GM12878 (cell line): ENCODE measurements at regions not wholly inside any gene's neighbourhood (a gene's known extent, or its start where the extent isn't known, plus 50 kb on each side); places are given as distances from the start of the nearest gene placed in this dataset.

Experiments
- ATAC-seq: fragments of 200-7000 bp; cut with Tn5 transposase; 3 replicates; pipeline ENCODE4 v1.9.1; 2020; ENCODE audit warnings: mild to moderate bottlenecking, moderate library complexity
- BruUV-seq: library from RNA; stranded (reverse); fragments of 400-500 nt; replicated peaks from 2 replicates; lab custom pipeline; 2021; lab: Mats Ljungman, UMichigan
- CTCF ChIA-PET: fragments of 300-600 bp; sonication (Branson Sonifier 250); formaldehyde crosslinking; extraction: SDS; loops from one replicate; lab custom pipeline; 2021; ENCODE audit warnings: inconsistent platforms; lab: Yijun Ruan, JAX
- POLR2A ChIA-PET: fragments of 350-600 bp; formaldehyde crosslinking; extraction: SDS; loops from one replicate; lab custom pipeline; 2021; ENCODE audit warnings: inconsistent platforms; lab: Charles Lee
- RAD21 ChIA-PET: fragments of 300-600 bp; sonication (Branson Sonifier 250); formaldehyde crosslinking; loops from one replicate; lab custom pipeline; 2023; ENCODE audit warnings: antibody characterized with exemption; ENCODE audit not compliant: unreplicated experiment; lab: Charles Lee
- SMC1A ChIA-PET: fragments of 300-600 bp; sonication (Branson Sonifier 250); formaldehyde crosslinking; loops from one replicate; lab custom pipeline; 2023; ENCODE audit not compliant: unreplicated experiment, uncharacterized antibody; lab: Charles Lee
- DNase-seq: peaks from one replicate; pipeline ENCODE4 v3.0.0-alpha.2; 2011; ENCODE audit warnings: low read depth, low spot score
- FAIRE-seq: peaks from 3 replicates; lab custom pipeline; 2011; peaks lifted over from hg19 to GRCh38; lab: Jason Lieb, UNC
- H2AFZ ChIP-seq: 2 replicates; pipeline ENCODE4 v1.6.0; 2011; ENCODE audit warnings: low read depth, low read length, control low read depth; ENCODE audit not compliant: control insufficient read depth
- H3K27ac ChIP-seq: 2 replicates; pipeline ENCODE4 v1.5.1; 2011; ENCODE audit warnings: control low read depth; ENCODE audit not compliant: control insufficient read depth, insufficient read depth
- H3K27me3 ChIP-seq, 2 experiments: replicated peaks in 1 of 2; 2 replicates each; pipeline versions ENCODE4 v1.6.0 to v1.6.1; 2011; ENCODE audit warnings: low read length in 1 of 2; ENCODE audit not compliant: control insufficient read depth in 2 of 2, insufficient read depth in 2 of 2
- H3K36me3 ChIP-seq, 2 experiments: 2 replicates each; pipeline ENCODE4 v1.5.1; 2011; ENCODE audit warnings: low read length in 1 of 2; ENCODE audit not compliant: control insufficient read depth in 2 of 2, insufficient read depth in 2 of 2
- H3K4me1 ChIP-seq: 2 replicates; pipeline ENCODE4 v1.6.1; 2011; ENCODE audit warnings: mild to moderate bottlenecking, low read length, moderate library complexity, mixed read lengths; ENCODE audit not compliant: control insufficient read depth, insufficient read depth
- H3K4me2 ChIP-seq: 2 replicates; pipeline ENCODE4 v1.6.0; 2011; ENCODE audit warnings: control low read depth; ENCODE audit not compliant: control insufficient read depth, insufficient read depth
- H3K4me3 ChIP-seq: fragments of 200-600 bp; sonication (generic); 2 replicates; pipeline ENCODE4 v1.5.1; 2016
- H3K79me2 ChIP-seq: 2 replicates; pipeline ENCODE4 v1.6.0; 2011; ENCODE audit warnings: low read length; ENCODE audit not compliant: control insufficient read depth, insufficient read depth
- H3K9ac ChIP-seq: 2 replicates; pipeline ENCODE4 v1.8.0; 2011; ENCODE audit warnings: low read length, control low read depth, mixed read lengths; ENCODE audit not compliant: control insufficient read depth, insufficient read depth
- H3K9me3 ChIP-seq: replicated peaks from 3 replicates; pipeline ENCODE4 v1.5.1; 2011; ENCODE audit warnings: mild to moderate bottlenecking, low read length; ENCODE audit not compliant: control insufficient read depth, insufficient read depth
- H4K20me1 ChIP-seq: 2 replicates; pipeline ENCODE4 v1.6.0; 2011; ENCODE audit not compliant: control insufficient read depth, insufficient read depth
- BMI1 ChIP-seq: fragments of 450-650 bp; IDR thresholded peaks from 2 replicates; pipeline ENCODE4 v1.6.1; 2016; ENCODE audit warnings: mild to moderate bottlenecking, moderate library complexity, borderline replicate concordance
- IKZF1 ChIP-seq: fragments of 450-650 bp; conservative IDR thresholded peaks from 2 replicates; pipeline ENCODE4 v1.6.1; 2017; ENCODE audit warnings: antibody characterized with exemption, mild to moderate bottlenecking
- IRF5 ChIP-seq: fragments of 450-650 bp; IDR thresholded peaks from 2 replicates; pipeline ENCODE4 v1.6.1; 2017; ENCODE audit warnings: borderline replicate concordance
- KDM1A ChIP-seq: fragments of 200-600 bp; sonication (generic); IDR thresholded peaks from 2 replicates; pipeline ENCODE4 v1.6.1; 2016; ENCODE audit warnings: borderline replicate concordance
- SMARCA5 ChIP-seq: fragments of 450-650 bp; IDR thresholded peaks from 2 replicates; pipeline ENCODE4 v1.6.1; 2017; ENCODE audit warnings: mild to moderate bottlenecking
- SP1 ChIP-seq: IDR thresholded peaks from one replicate; pipeline ENCODE4 v1.6.1; 2011; ENCODE audit warnings: low read depth, low read length
- ZBTB33 ChIP-seq: fragments of 450-650 bp; IDR thresholded peaks from 2 replicates; pipeline ENCODE4 v1.6.1; 2017; ENCODE audit warnings: mild to moderate bottlenecking
- ZNF24 ChIP-seq: fragments of 450-650 bp; IDR thresholded peaks from 2 replicates; pipeline ENCODE4 v1.6.1; 2017; ENCODE audit warnings: antibody characterized with exemption, mild to moderate bottlenecking
- ZNF384 ChIP-seq: IDR thresholded peaks from 2 replicates; pipeline ENCODE4 v1.6.1; 2012; ENCODE audit warnings: low read depth, mild to moderate bottlenecking, low read length, improper control_type of control experiment, borderline replicate concordance
- WGBS: methylation state at CpG from one replicate; pipeline ENCODE4 v1.1.6; 2016; ENCODE audit warnings: low lambda C conversion rate; ENCODE audit not compliant: insufficient replicate concordance, insufficient coverage; ENCODE audit errors: missing lambda C conversion rate; 5-methylcytosine and 5-hydroxymethylcytosine counted together
- in situ Hi-C: fragments of 300-500 bp; cut with MboI; formaldehyde crosslinking; loops from 9 replicates; pipeline ENCODE4 v1.14.3; 2018; ENCODE audit warnings: mixed read lengths
- intact Hi-C: fragments of 100-400 bp; cut with micrococcal nuclease; formaldehyde crosslinking; loops from one replicate; pipeline ENCODE4 v1.14.2; 2022; ENCODE audit not compliant: unreplicated experiment

GRCh38 chr1:4519954-4520353, 134.5 kb upstream of the AJAP1 start (continued):
- no peak for TF ChIP-seq KDM1A
- TF ChIP-seq SMARCA5 = no peak
- TF ChIP-seq SP1 = no peak

- Histone ChIP-seq H3K9me3 (no peaks in the 10 kb centered on the region), H3K36me3 (no peaks in the 10 kb centered on the region), H3K9ac (no peak overlapping the region), H3K4me1 (no peaks in the 10 kb centered on the region), H3K79me2 (no peaks in the 10 kb centered on the region), H3K4me2 (no peak overlapping the region), H3K4me3 (no peak overlapping the region), H3K27me3 (no peaks in the 10 kb centered on the region), H3K27ac (no peak overlapping the region), H4K20me1 (no peaks in the 10 kb centered on the region), H2AFZ (no peak overlapping the region)
- no peak for TF ChIP-seq BMI1
- TF ChIP-seq ZBTB33 = no peak
- TF ChIP-seq IRF5 = no peak
- TF ChIP-seq ZNF384 = no peak
- no peak for TF ChIP-seq IKZF1
- TF ChIP-seq ZNF24 = no peak
- ChIA-PET SMC1A (interaction anchor here (0.6 kb wide), 1 partner anchor 572 kb away, joined by 3 read pairs; no protein-coding TSS in a partner anchor), POLR2A (no interaction called here), RAD21 (no interaction called here), CTCF (no interaction called here)
- no peak for ATAC-seq
- BruUV-seq = no TSS peak
- FAIRE-seq = no peak
- no peak for DNase-seq
- WGBS = 48% methylated on average over 4 of the region's 4 CpGs
- in situ Hi-C loops (no loop called here), intact Hi-C loops (no loop called here)
These were observed 130.9 kb upstream of the AJAP1 start for GRCh38 chr1:4523551-4523950.
